GM12892 (cell line): ENCODE measurements at regions not wholly inside any gene's neighbourhood (a gene's known extent, or its start where the extent isn't known, plus 50 kb on each side); places are given as distances from the start of the nearest gene placed in this dataset.

Experiments
- POLR2A ChIP-seq: IDR thresholded peaks from 2 replicates; pipeline ENCODE4 v1.6.1; 2011; ENCODE audit warnings: low read depth, low read length, control low read depth
- POLR2AphosphoS5 ChIP-seq: IDR thresholded peaks from 2 replicates; pipeline ENCODE4 v1.6.1; 2011; ENCODE audit warnings: low read depth, low read length, control low read depth
- TAF1 ChIP-seq: IDR thresholded peaks from 2 replicates; pipeline ENCODE4 v1.6.1; 2011; ENCODE audit warnings: low read depth, mild to moderate bottlenecking, control low read depth, low read length, borderline replicate concordance

DNA sequence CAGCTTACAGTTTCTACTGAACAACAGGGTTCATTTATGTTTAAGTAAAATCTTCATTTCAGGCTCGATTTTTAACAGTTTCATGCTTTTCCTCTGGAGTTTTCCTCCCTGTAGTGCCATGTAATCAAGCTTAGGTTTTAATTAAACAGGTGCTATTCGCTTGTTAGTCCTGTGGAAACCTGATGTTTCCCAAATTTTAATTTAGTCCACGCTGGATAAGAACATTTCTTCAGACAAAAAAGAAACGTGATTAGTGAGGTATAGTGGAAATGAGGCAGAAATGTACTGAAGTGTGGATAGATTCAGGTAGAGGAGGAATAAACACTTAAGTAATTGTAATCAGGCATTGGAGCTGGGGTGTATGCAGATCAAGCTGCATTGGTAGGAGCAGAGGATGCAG, 1217.5 kb downstream of the AACS start:
- no peak for TF ChIP-seq POLR2A
- no peak for TF ChIP-seq POLR2AphosphoS5
- no peak for TF ChIP-seq TAF1
